Activated naive CD4-positive, alpha-beta T cell treated with anti-CD3 and anti-CD28 coated beads for 36 hours (primary cell): ENCODE measurements at regions not wholly inside any gene's neighbourhood (a gene's known extent, or its start where the extent isn't known, plus 50 kb on each side); places are given as distances from the start of the nearest gene placed in this dataset.

Experiments used
- CTCF ChIA-PET: fragments of 350-600 bp; sonication (Branson Sonifier 250); formaldehyde crosslinking; loops from one replicate; lab custom pipeline; 2021; ENCODE audit warnings: antibody characterized with exemption; lab: Charles Lee
- DNase-seq: peaks from one replicate; pipeline ENCODE4 v3.0.0-alpha.2; 2020
- H3K27ac Mint-ChIP-seq: one replicate; pipeline ENCODE4 v1.8.0; 2021; ENCODE audit warnings: mild to moderate bottlenecking, mixed read lengths
- H3K27me3 Mint-ChIP-seq: one replicate; pipeline ENCODE4 v1.8.0; 2021; ENCODE audit warnings: low read depth, mixed read lengths
- H3K36me3 Mint-ChIP-seq: one replicate; pipeline ENCODE4 v1.8.0; 2021; ENCODE audit warnings: low read depth, mixed read lengths
- H3K4me1 Mint-ChIP-seq: one replicate; pipeline ENCODE4 v1.8.0; 2021; ENCODE audit warnings: low read depth, mixed read lengths
- H3K4me3 Mint-ChIP-seq: one replicate; pipeline ENCODE4 v1.8.0; 2021; ENCODE audit warnings: mild to moderate bottlenecking, moderate library complexity, mixed read lengths
- H3K9me3 Mint-ChIP-seq: one replicate; pipeline ENCODE4 v1.8.0; 2021; ENCODE audit warnings: mixed read lengths
- intact Hi-C: fragments of 100-400 bp; cut with micrococcal nuclease; formaldehyde crosslinking; loops from one replicate; pipeline ENCODE4 v1.15.1; 2023

- DNase-seq = peak; percentile 34
- intact Hi-C loops = no loop called here
These were observed 210.2 kb upstream of the ACTBL2 start for GRCh38 chr5:57692582-57693487.

GRCh38 chr5:57690724-57691123, 208.1 kb upstream of the ACTBL2 start:
- Mint-ChIP-seq H3K27me3 (no peaks in the 10 kb centered on the region), H3K4me1 (no peaks in the 10 kb centered on the region), H3K36me3 (no peaks in the 10 kb centered on the region), H3K9me3 (no peaks in the 10 kb centered on the region), H3K27ac (no peak overlapping the region), H3K4me3 (no peak overlapping the region)
- DNase-seq = no peak
- intact Hi-C loops = no loop called here
- CTCF ChIA-PET = no interaction called here

More at GRCh38 chr5:57692582-57693487, 210.2 kb upstream of the ACTBL2 start:
- Mint-ChIP-seq H3K4me1 (no peaks in the 10 kb centered on the region), H3K27ac (no peak overlapping the region), H3K9me3 (no peaks in the 10 kb centered on the region), H3K36me3 (no peaks in the 10 kb centered on the region), H3K4me3 (no peak overlapping the region), H3K27me3 (no peaks in the 10 kb centered on the region)
- CTCF ChIA-PET = interaction anchor here (1.4 kb wide), 1 partner anchor 395 kb away, joined by 3 read pairs; no protein-coding TSS in a partner anchor

GRCh38 chr5:57687596-57687995, 205.0 kb upstream of the ACTBL2 start:
- CTCF ChIA-PET = no interaction called here
- DNase-seq = no peak
- Mint-ChIP-seq H3K9me3 (no peaks in the 10 kb centered on the region), H3K4me1 (no peaks in the 10 kb centered on the region), H3K27me3 (no peaks in the 10 kb centered on the region), H3K36me3 (no peaks in the 10 kb centered on the region), H3K4me3 (no peak overlapping the region), H3K27ac (no peak overlapping the region)
- intact Hi-C loops = no loop called here

- DNase-seq = no peak
- Mint-ChIP-seq H3K27ac (no peak overlapping the region), H3K4me3 (no peak overlapping the region), H3K9me3 (no peaks in the 10 kb centered on the region), H3K27me3 (peaks cover 4% of the 10 kb centered on the region), H3K36me3 (no peaks in the 10 kb centered on the region), H3K4me1 (no peaks in the 10 kb centered on the region)
- intact Hi-C loops = no loop called here
- CTCF ChIA-PET = no interaction called here
These were observed 203.1 kb upstream of the ACTBL2 start for GRCh38 chr5:57685516-57686255.

GRCh38 chr5:57684299-57684702, 201.7 kb upstream of the ACTBL2 start:
- Mint-ChIP-seq H3K4me1 (no peaks in the 10 kb centered on the region), H3K27me3 (peaks cover 9% of the 10 kb centered on the region), H3K4me3 (no peak overlapping the region), H3K27ac (no peak overlapping the region), H3K36me3 (no peaks in the 10 kb centered on the region), H3K9me3 (no peaks in the 10 kb centered on the region)
- intact Hi-C loops = no loop called here
- DNase-seq = no peak
- CTCF ChIA-PET = interaction anchor here (0.6 kb wide), 1 partner anchor 399 kb away, joined by 3 read pairs; no protein-coding TSS in a partner anchor

GRCh38 chr5:57683036-57683630, 200.5 kb upstream of the ACTBL2 start:
- no peak overlapping the region for H3K4me3 Mint-ChIP-seq
- intact Hi-C loops = no loop called here
- CTCF ChIA-PET = interaction anchor here (0.9 kb wide), 1 partner anchor 32 kb away, joined by 3 read pairs; no protein-coding TSS in a partner anchor

GRCh38 chr5:57681942-57682341, 199.3 kb upstream of the ACTBL2 start:
- CTCF ChIA-PET = interaction anchor here (0.7 kb wide), 1 partner anchor 13 kb away, joined by 3 read pairs; no protein-coding TSS in a partner anchor
- Mint-ChIP-seq H3K4me1 (no peaks in the 10 kb centered on the region), H3K27me3 (peaks cover 9% of the 10 kb centered on the region), H3K4me3 (no peak overlapping the region), H3K36me3 (no peaks in the 10 kb centered on the region), H3K9me3 (no peaks in the 10 kb centered on the region), H3K27ac (no peak overlapping the region)
- no peak for DNase-seq
- intact Hi-C loops = no loop called here

More at GRCh38 chr5:57683036-57683630, 200.5 kb upstream of the ACTBL2 start:
- H3K36me3 Mint-ChIP-seq = no peaks in the 10 kb centered on the region
- no peaks in the 10 kb centered on the region for H3K9me3 Mint-ChIP-seq
- no peak overlapping the region for H3K27ac Mint-ChIP-seq
- no peak for DNase-seq
- H3K27me3 Mint-ChIP-seq = peaks cover 9% of the 10 kb centered on the region
- no peaks in the 10 kb centered on the region for H3K4me1 Mint-ChIP-seq

GRCh38 chr5:57680686-57681085, 198.1 kb upstream of the ACTBL2 start:
- CTCF ChIA-PET = no interaction called here
- DNase-seq = no peak
- peaks cover 9% of the 10 kb centered on the region for H3K27me3 Mint-ChIP-seq
- H3K9me3 Mint-ChIP-seq = no peaks in the 10 kb centered on the region
- H3K4me3 Mint-ChIP-seq = no peak overlapping the region
- intact Hi-C loops = no loop called here
- H3K4me1 Mint-ChIP-seq = no peaks in the 10 kb centered on the region
- H3K36me3 Mint-ChIP-seq = no peaks in the 10 kb centered on the region
- no peak overlapping the region for H3K27ac Mint-ChIP-seq

GRCh38 chr5:57677235-57677634, 194.6 kb upstream of the ACTBL2 start:
- CTCF ChIA-PET = interaction anchor here (1.0 kb wide), 1 partner anchor 26 kb away, joined by 3 read pairs; no protein-coding TSS in a partner anchor
- DNase-seq = no peak
- Mint-ChIP-seq H3K4me1 (no peaks in the 10 kb centered on the region), H3K9me3 (no peaks in the 10 kb centered on the region), H3K27me3 (peaks cover 11% of the 10 kb centered on the region), H3K27ac (no peak overlapping the region), H3K4me3 (no peak overlapping the region), H3K36me3 (no peaks in the 10 kb centered on the region)
- intact Hi-C loops = no loop called here

GRCh38 chr5:57676222-57677098, 193.8 kb upstream of the ACTBL2 start:
- CTCF ChIA-PET = interaction anchor here (0.6 to 1.4 kb wide), 3 partner anchors 26 to 496 kb away, joined by 3 to 6 read pairs (median 4); no protein-coding TSS in a partner anchor
- Mint-ChIP-seq H3K4me1 (no peaks in the 10 kb centered on the region), H3K9me3 (no peaks in the 10 kb centered on the region), H3K36me3 (no peaks in the 10 kb centered on the region), H3K4me3 (no peak overlapping the region), H3K27ac (no peak overlapping the region), H3K27me3 (peaks cover 7% of the 10 kb centered on the region)
- intact Hi-C loops = no loop called here
- DNase-seq = no peak

- CTCF ChIA-PET = interaction anchor here (0.6 to 1.4 kb wide), 2 partner anchors 25 to 129 kb away, joined by 3 to 6 read pairs; no protein-coding TSS in a partner anchor
These were observed 192.6 kb upstream of the ACTBL2 start for GRCh38 chr5:57675236-57675635.

More at GRCh38 chr5:57675236-57675635, 192.6 kb upstream of the ACTBL2 start:
- Mint-ChIP-seq H3K4me1 (no peaks in the 10 kb centered on the region), H3K36me3 (no peaks in the 10 kb centered on the region), H3K27me3 (peaks cover 7% of the 10 kb centered on the region), H3K4me3 (no peak overlapping the region), H3K9me3 (no peaks in the 10 kb centered on the region), H3K27ac (no peak overlapping the region)
- intact Hi-C loops = no loop called here
- no peak for DNase-seq
